Left colon (tissue), 2 donors: ENCODE measurements at regions not wholly inside any gene's neighbourhood (a gene's known extent, or its start where the extent isn't known, plus 50 kb on each side); places are given as distances from the start of the nearest gene placed in this dataset.

Source experiments
- ATAC-seq: fragments of 200-7000 bp; cut with Tn5 transposase; one replicate; pipeline ENCODE4 v1.9.1; 2020; ENCODE audit warnings: mild to moderate bottlenecking, moderate library complexity
- DNase-seq, 2 donors: peaks; one replicate each; pipeline ENCODE4 v3.0.0-alpha.2; 2020
- intact Hi-C, 2 donors: fragments of 100-400 bp; cut with DNase I in 1 of 2; cut with micrococcal nuclease in 1 of 2; formaldehyde crosslinking; loops; one replicate each; pipeline versions ENCODE4 v1.11.2 to v1.14.0; 2022; cut with DNase I, micrococcal nuclease
- donor health status: DM: no; HTN: no; CAD: no.
- donor health status: DM: yes; HTN: yes; CAD: no.

- peak; percentile 39 for ATAC-seq
- intact Hi-C loops: no loop called here
- DNase-seq: no peak
Observed at GRCh38 chr7:142375710-142376313, 118.0 kb upstream of the PRSS58 start.

- DNase-seq (no peak), ATAC-seq (no peak)
- intact Hi-C loops: no loop called here
Observed at GRCh38 chr7:142372727-142373126, 114.9 kb upstream of the PRSS58 start.

- ATAC-seq: no peak
- DNase-seq: no peak
- intact Hi-C loops: no loop called here
Observed at GRCh38 chr7:142371586-142372377, 113.9 kb upstream of the PRSS58 start.

- intact Hi-C loops: no loop called here
- DNase-seq (no peak), ATAC-seq (no peak)
Observed at GRCh38 chr7:142365410-142365842, 107.6 kb upstream of the PRSS58 start.

GRCh38 chr7:142364551-142364950 lies 106.7 kb upstream of the PRSS58 start:
- ATAC-seq (no peak), DNase-seq (no peak)
- intact Hi-C loops: no loop called here

GRCh38 chr7:142362349-142362748 lies 104.5 kb upstream of the PRSS58 start:
- intact Hi-C loops: no loop called here
- ATAC-seq: no peak
- DNase-seq: no peak

- DNase-seq: no peak
- ATAC-seq: no peak
- intact Hi-C loops: no loop called here
Observed at GRCh38 chr7:142359694-142360279, 101.9 kb upstream of the PRSS58 start.

GRCh38 chr7:142357953-142358520 lies 100.2 kb upstream of the PRSS58 start:
- intact Hi-C loops: no loop called here
- no peak for DNase-seq
- peak; percentile 74 for ATAC-seq

GRCh38 chr7:142356166-142356565 lies 98.3 kb upstream of the PRSS58 start:
- DNase-seq: peak in 1 of 2 donors; percentile 27
- peak; percentile 74 for ATAC-seq

GRCh38 chr7:142355328-142355727 lies 97.5 kb upstream of the PRSS58 start:
- DNase-seq (no peak), ATAC-seq (no peak)
- intact Hi-C loops: no loop called here

More at GRCh38 chr7:142356166-142356565, 98.3 kb upstream of the PRSS58 start:
- intact Hi-C loops: no loop called here

- intact Hi-C loops: no loop called here
- no peak for ATAC-seq
- DNase-seq: no peak
Observed at GRCh38 chr7:142353147-142354060, 95.5 kb upstream of the PRSS58 start.

GRCh38 chr7:142352543-142352942 lies 94.7 kb upstream of the PRSS58 start:
- intact Hi-C loops: no loop called here
- ATAC-seq: no peak
- no peak for DNase-seq

GRCh38 chr7:142351145-142351544 lies 93.3 kb upstream of the PRSS58 start:
- ATAC-seq: no peak
- DNase-seq: no peak
- intact Hi-C loops: no loop called here

- intact Hi-C loops: no loop called here
- no peak for ATAC-seq
- no peak for DNase-seq
Observed at GRCh38 chr7:142349670-142350405, 92.0 kb upstream of the PRSS58 start.

- DNase-seq (no peak), ATAC-seq (no peak)
- intact Hi-C loops: no loop called here
Observed at GRCh38 chr7:142348921-142349405, 91.1 kb upstream of the PRSS58 start.

- ATAC-seq (no peak), DNase-seq (no peak)
- intact Hi-C loops: no loop called here
Observed at GRCh38 chr7:142348100-142348499, 90.2 kb upstream of the PRSS58 start.

- no peak for DNase-seq
- intact Hi-C loops: no loop called here
- no peak for ATAC-seq
Observed at GRCh38 chr7:142347091-142347490, 89.2 kb upstream of the PRSS58 start.

GRCh38 chr7:142345811-142346210 lies 88.0 kb upstream of the PRSS58 start:
- DNase-seq (no peak), ATAC-seq (no peak)
- intact Hi-C loops: no loop called here
